Ishikawa (cell line): ENCODE measurements at regions not wholly inside any gene's neighbourhood (a gene's known extent, or its start where the extent isn't known, plus 50 kb on each side); places are given as distances from the start of the nearest gene placed in this dataset.

Source experiments
- CEBPB ChIP-seq: IDR thresholded peaks from 2 replicates; pipeline ENCODE4 v1.6.1; 2012
- CREB1 ChIP-seq: IDR thresholded peaks from 2 replicates; pipeline ENCODE4 v1.6.1; 2012; ENCODE audit warnings: low read depth
- EGR1 ChIP-seq: IDR thresholded peaks from 2 replicates; pipeline ENCODE4 v1.6.1; 2012
- EP300 ChIP-seq: IDR thresholded peaks from 2 replicates; pipeline ENCODE4 v1.6.1; 2012; ENCODE audit warnings: borderline replicate concordance
- FOXM1 ChIP-seq: IDR thresholded peaks from 2 replicates; pipeline ENCODE4 v1.6.1; 2012; ENCODE audit warnings: low read depth, borderline replicate concordance
- NFIC ChIP-seq: IDR thresholded peaks from 2 replicates; pipeline ENCODE4 v1.6.1; 2012
- RAD21 ChIP-seq: IDR thresholded peaks from 2 replicates; pipeline ENCODE4 v1.6.1; 2012; ENCODE audit warnings: low read depth
- TAF1 ChIP-seq: IDR thresholded peaks from 2 replicates; pipeline ENCODE4 v1.6.1; 2012; ENCODE audit warnings: low read depth, mild to moderate bottlenecking
- TCF12 ChIP-seq: IDR thresholded peaks from 2 replicates; pipeline ENCODE4 v1.6.1; 2012; ENCODE audit warnings: low read depth
- TEAD4 ChIP-seq: IDR thresholded peaks from 2 replicates; pipeline ENCODE4 v1.6.1; 2012
- YY1 ChIP-seq: IDR thresholded peaks from 2 replicates; pipeline ENCODE4 v1.6.1; 2012; ENCODE audit warnings: low read depth
- ZBTB7A ChIP-seq: IDR thresholded peaks from 2 replicates; pipeline ENCODE4 v1.6.1; 2012; ENCODE audit warnings: low read depth
- TF ChIP-seq, protein P1 (sequence below): IDR thresholded peaks from 2 replicates; pipeline ENCODE4 v1.6.1; 2012; ENCODE audit warnings: low read depth, mild to moderate bottlenecking
- TF ChIP-seq, protein P2 (sequence below): IDR thresholded peaks from 2 replicates; pipeline ENCODE4 v1.6.1; 2012
- TF ChIP-seq, protein P3 (sequence below): IDR thresholded peaks from 2 replicates; pipeline ENCODE4 v1.6.1; 2012

DNA sequence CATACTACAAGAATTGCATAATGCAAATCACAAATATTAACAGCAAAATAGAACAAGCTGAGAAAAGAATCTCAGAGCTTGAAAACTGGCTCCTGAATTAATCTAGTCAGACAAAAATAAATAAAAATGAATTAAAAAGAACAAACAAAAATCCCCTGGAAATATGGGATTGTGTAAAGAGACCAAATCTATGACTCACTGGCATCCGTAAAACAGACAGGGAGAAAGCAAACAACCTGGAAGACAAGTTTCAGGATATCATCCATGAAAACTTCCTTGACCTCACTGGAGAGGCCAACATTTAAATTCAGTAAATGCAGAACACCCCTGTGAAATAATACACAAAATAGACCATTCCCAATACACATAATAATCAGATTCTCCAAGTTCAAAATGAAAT, 229.3 kb upstream of the CTNND2 start:
- no peak for TF ChIP-seq YY1
- TF ChIP-seq CEBPB = no peak
- TF ChIP-seq, protein P1, sequence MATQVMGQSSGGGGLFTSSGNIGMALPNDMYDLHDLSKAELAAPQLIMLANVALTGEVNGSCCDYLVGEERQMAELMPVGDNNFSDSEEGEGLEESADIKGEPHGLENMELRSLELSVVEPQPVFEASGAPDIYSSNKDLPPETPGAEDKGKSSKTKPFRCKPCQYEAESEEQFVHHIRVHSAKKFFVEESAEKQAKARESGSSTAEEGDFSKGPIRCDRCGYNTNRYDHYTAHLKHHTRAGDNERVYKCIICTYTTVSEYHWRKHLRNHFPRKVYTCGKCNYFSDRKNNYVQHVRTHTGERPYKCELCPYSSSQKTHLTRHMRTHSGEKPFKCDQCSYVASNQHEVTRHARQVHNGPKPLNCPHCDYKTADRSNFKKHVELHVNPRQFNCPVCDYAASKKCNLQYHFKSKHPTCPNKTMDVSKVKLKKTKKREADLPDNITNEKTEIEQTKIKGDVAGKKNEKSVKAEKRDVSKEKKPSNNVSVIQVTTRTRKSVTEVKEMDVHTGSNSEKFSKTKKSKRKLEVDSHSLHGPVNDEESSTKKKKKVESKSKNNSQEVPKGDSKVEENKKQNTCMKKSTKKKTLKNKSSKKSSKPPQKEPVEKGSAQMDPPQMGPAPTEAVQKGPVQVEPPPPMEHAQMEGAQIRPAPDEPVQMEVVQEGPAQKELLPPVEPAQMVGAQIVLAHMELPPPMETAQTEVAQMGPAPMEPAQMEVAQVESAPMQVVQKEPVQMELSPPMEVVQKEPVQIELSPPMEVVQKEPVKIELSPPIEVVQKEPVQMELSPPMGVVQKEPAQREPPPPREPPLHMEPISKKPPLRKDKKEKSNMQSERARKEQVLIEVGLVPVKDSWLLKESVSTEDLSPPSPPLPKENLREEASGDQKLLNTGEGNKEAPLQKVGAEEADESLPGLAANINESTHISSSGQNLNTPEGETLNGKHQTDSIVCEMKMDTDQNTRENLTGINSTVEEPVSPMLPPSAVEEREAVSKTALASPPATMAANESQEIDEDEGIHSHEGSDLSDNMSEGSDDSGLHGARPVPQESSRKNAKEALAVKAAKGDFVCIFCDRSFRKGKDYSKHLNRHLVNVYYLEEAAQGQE = no peak
- no peak for TF ChIP-seq ZBTB7A
- TF ChIP-seq, protein P2, sequence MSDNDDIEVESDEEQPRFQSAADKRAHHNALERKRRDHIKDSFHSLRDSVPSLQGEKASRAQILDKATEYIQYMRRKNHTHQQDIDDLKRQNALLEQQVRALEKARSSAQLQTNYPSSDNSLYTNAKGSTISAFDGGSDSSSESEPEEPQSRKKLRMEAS = no peak
- no peak for TF ChIP-seq TEAD4
- no peak for TF ChIP-seq NFIC
- no peak for TF ChIP-seq TAF1
- TF ChIP-seq EGR1 = no peak
- no peak for TF ChIP-seq EP300
- TF ChIP-seq, protein P3, sequence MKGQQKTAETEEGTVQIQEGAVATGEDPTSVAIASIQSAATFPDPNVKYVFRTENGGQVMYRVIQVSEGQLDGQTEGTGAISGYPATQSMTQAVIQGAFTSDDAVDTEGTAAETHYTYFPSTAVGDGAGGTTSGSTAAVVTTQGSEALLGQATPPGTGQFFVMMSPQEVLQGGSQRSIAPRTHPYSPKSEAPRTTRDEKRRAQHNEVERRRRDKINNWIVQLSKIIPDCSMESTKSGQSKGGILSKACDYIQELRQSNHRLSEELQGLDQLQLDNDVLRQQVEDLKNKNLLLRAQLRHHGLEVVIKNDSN = no peak
- no peak for TF ChIP-seq RAD21
- no peak for TF ChIP-seq CREB1
- no peak for TF ChIP-seq TCF12
- no peak for TF ChIP-seq FOXM1

DNA sequence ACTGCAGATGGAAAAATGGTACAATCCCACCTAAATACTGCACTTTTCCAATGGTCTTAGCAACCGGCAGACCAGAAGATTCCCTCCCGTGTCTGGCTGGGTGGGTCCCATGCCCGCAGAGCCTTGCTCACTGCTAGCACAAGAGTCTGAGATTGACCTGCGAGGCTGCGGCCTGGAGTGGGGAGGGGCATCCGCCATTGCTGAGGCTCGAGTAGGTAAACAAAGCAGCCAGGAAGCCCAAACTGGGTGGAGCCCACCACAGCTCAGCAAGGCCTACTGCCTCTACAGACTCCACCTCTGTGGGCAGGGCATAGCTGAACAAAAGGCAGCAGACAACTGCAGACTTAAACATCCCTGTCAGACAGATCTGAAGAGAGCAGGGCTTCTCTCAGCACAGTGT, 221.6 kb upstream of the CTNND2 start:
- TF ChIP-seq CEBPB (no peak), FOXM1 (no peak), ZBTB7A (no peak), TEAD4 (no peak), YY1 (no peak)
- TF ChIP-seq, protein P2 = no peak

DNA sequence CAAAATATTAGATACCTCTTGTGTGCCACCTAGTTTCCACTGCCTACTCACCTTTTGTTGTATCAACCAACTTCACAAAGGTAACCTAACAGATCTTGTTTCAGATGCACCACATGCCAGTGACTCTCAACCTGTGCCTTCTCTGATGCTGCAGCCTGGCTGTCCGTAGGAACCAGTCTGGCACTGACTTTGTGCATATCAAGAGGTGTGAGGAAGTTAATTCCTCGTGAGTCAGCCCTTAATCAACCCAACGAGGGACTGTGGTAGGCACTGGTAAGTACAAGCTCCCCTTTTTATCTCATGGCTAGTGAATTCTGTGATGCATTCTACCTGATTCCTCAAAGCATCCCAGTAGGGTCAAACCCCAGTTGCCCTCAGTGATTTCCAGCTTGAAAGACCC, 215.4 kb upstream of the CTNND2 start:
- TF ChIP-seq RAD21 = no peak
- TF ChIP-seq NFIC = no peak
- TF ChIP-seq TEAD4 = no peak
- TF ChIP-seq, protein P2 = no peak
- TF ChIP-seq FOXM1 = no peak
- TF ChIP-seq TAF1 = no peak
- TF ChIP-seq, protein P3 = no peak
- no peak for TF ChIP-seq ZBTB7A
- no peak for TF ChIP-seq EGR1
- TF ChIP-seq EP300 = no peak
- TF ChIP-seq YY1 = no peak

DNA sequence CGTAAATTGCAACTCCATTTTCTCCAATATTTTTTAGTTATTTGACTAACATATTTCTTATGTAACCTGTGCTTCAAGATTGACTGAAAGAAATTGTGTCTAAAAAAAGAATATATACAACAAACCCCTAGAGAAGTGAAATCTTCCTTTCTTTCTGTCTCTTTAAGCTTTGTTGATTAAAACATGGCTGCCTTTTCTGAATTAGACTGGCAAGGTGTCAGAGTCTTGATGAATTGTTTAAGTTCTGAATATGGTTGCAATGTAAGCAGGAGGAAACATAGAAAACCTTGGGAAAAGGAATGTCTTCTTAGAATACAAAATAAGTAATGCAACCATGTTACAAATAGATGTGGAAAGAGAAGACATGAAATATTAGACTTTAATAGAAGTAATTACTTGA, 209.8 kb upstream of the CTNND2 start:
- TF ChIP-seq TAF1 (no peak), CEBPB (no peak), EGR1 (no peak), TCF12 (no peak), RAD21 (no peak), TEAD4 (no peak), NFIC (no peak), ZBTB7A (no peak), YY1 (no peak), FOXM1 (no peak), EP300 (no peak), CREB1 (no peak)
- TF ChIP-seq, protein P1 = no peak
- TF ChIP-seq, protein P2 = no peak
- TF ChIP-seq, protein P3 = no peak

DNA sequence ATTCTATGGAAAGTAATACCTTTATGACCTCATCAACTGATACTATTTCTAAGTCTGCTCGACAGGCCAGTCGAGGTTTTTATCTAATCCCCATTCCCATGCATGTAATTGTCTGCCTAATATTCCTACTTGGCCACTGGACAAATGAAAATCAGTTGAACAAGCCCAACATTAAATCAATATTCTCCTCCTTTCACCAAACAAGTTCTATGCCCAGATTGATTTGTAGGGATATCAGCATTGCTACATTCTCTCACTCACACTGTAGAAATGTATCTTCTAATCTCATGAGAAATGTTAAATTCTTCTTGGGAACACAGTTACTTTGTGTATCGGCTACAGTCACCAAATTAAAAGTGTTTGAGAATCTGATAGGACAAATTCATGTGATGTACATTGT, 208.8 kb upstream of the CTNND2 start:
- TF ChIP-seq NFIC (no peak), FOXM1 (no peak), CEBPB (no peak), EGR1 (no peak), RAD21 (no peak), CREB1 (no peak), TCF12 (no peak), TEAD4 (no peak), EP300 (no peak)
- TF ChIP-seq, protein P3 = no peak
